H1 (cell line): ENCODE measurements at regions not wholly inside any gene's neighbourhood (a gene's known extent, or its start where the extent isn't known, plus 50 kb on each side); places are given as distances from the start of the nearest gene placed in this dataset.

ENCODE experiments used
- BCL11A ChIP-seq, 2 experiments: IDR thresholded peaks; one replicate each; pipeline ENCODE4 v1.6.1; 2011; ENCODE audit warnings: low read depth in 2 of 2, low read length in 2 of 2, mild to moderate bottlenecking in 2 of 2
- CBX5 ChIP-seq: fragments of 300-800, 300-1000 bp; sonication (generic); IDR thresholded peaks from 2 replicates; pipeline ENCODE4 v1.7.1; 2016; ENCODE audit warnings: antibody characterized with exemption, low read length, low read depth
- CHD7 ChIP-seq: fragments of 300-600 bp; sonication (generic); IDR thresholded peaks from 2 replicates; pipeline ENCODE4 v1.7.1; 2012; ENCODE audit warnings: low read length, moderate library complexity, mild to moderate bottlenecking, inconsistent platforms; ENCODE audit not compliant: insufficient replicate concordance
- HDAC6 ChIP-seq: IDR thresholded peaks from one replicate; pipeline ENCODE4 v1.7.1; 2012; ENCODE audit warnings: low read depth, mild to moderate bottlenecking, inconsistent platforms, low read length, moderate library complexity
- JUN ChIP-seq: IDR thresholded peaks from 2 replicates; pipeline ENCODE4 v1.6.1; 2011; ENCODE audit warnings: low read depth, mild to moderate bottlenecking, improper control_type of control experiment, low read length
- JUND ChIP-seq: IDR thresholded peaks from 2 replicates; pipeline ENCODE4 v1.6.1; 2011; ENCODE audit warnings: mild to moderate bottlenecking, improper control_type of control experiment, low read length
- RBBP5 ChIP-seq: IDR thresholded peaks from 2 replicates; pipeline ENCODE4 v1.7.1; 2012; ENCODE audit warnings: low read depth, mild to moderate bottlenecking, inconsistent platforms, low read length, moderate library complexity, borderline replicate concordance
- RFX5 ChIP-seq: IDR thresholded peaks from 2 replicates; pipeline ENCODE4 v1.6.1; 2011; ENCODE audit warnings: low read depth, low read length, improper control_type of control experiment, borderline replicate concordance
- RXRA ChIP-seq: IDR thresholded peaks from 2 replicates; pipeline ENCODE4 v1.6.1; 2011; ENCODE audit warnings: low read depth, mild to moderate bottlenecking, low read length, moderate library complexity; ENCODE audit not compliant: insufficient read depth
- SIN3A ChIP-seq, 2 experiments: IDR thresholded peaks in 1 of 2; conservative IDR thresholded peaks in 1 of 2; 2 replicates each; pipeline ENCODE4 v1.6.1; 2011 to 2012; ENCODE audit warnings: low read length in 2 of 2, improper control_type of control experiment in 1 of 2, low read depth in 1 of 2, mild to moderate bottlenecking in 1 of 2
- TBP ChIP-seq: IDR thresholded peaks from 2 replicates; pipeline ENCODE4 v1.6.1; 2011; ENCODE audit warnings: low read depth, low read length, improper control_type of control experiment

- TF ChIP-seq CHD7 (no peak), HDAC6 (no peak), JUN (no peak), JUND (no peak), BCL11A (IDR thresholded peaks at IDR 0.05; ENCODE audit: low read depth in 2 of 2, low read length in 2 of 2) (no peak), RFX5 (no peak), CBX5 (no peak), TBP (no peak), RBBP5 (no peak), SIN3A (conservative IDR thresholded peaks at IDR 0.05 in 1 of 2, IDR thresholded peaks at IDR 0.05 in 1 of 2; ENCODE audit: low read depth in 1 of 2, low read length in 2 of 2) (no peak), RXRA (no peak)
Measured at GRCh38 chr10:3310016-3310784, 137.6 kb upstream of the PITRM1 start (continued).
